ENCODE measurements at regions not wholly inside any gene's neighbourhood (a gene's known extent, or its start where the extent isn't known, plus 50 kb on each side); places are given as distances from the start of the nearest gene placed in this dataset.

- H3K9me3 ChIP-seq (replicated peaks; ENCODE audit: control insufficient read depth, insufficient read depth, low read depth, low read length): no peaks in the 10 kb centered on the region
- 23% methylated on average over 23 of the region's 23 CpGs for WGBS (ENCODE audit: insufficient coverage, low coverage, missing lambda C conversion rate)
- FAIRE-seq: no peak
- no TSS peak for BruUV-seq (replicated peaks)
- in situ Hi-C loops (cut with MboI): no loop called here
- no peak overlapping the region for H3K9ac ChIP-seq (ENCODE audit: insufficient read depth in 1 of 2, low read depth in 2 of 2, low read length in 2 of 2)
- ChIA-PET CTCF (ENCODE audit: low intra/inter-chr PET ratio) (no interaction called here), POLR2A (interaction anchor here (0.7 kb wide), 1 partner anchor 355 kb away, joined by 3 read pairs; no protein-coding TSS in a partner anchor)
- ATAC-seq: no peak
- H3K4me2 ChIP-seq (ENCODE audit: insufficient read depth, low read length): no peak overlapping the region
- no peaks in the 10 kb centered on the region for H3K79me2 ChIP-seq (ENCODE audit: control insufficient read depth, insufficient read depth, low read length)
- H2AFZ ChIP-seq (ENCODE audit: low read depth, low read length): no peak overlapping the region
- no peak for DNase-seq (ENCODE audit: extremely low read depth in 1 of 4, low spot score in 3 of 4)
- 0 out of 5 replicates have a peak, but pooled peaks cover 0 to 2% of the 10 kb centered on the region in 2 experiments for H3K4me1 ChIP-seq (replicated peaks in 1 of 2; ENCODE audit: control insufficient read depth in 2 of 2, insufficient read depth in 2 of 2, low read length in 2 of 2)
- H4K20me1 ChIP-seq (replicated peaks; ENCODE audit: control insufficient read depth, insufficient read depth, low read length): no peaks in the 10 kb centered on the region
- H3K9me1 ChIP-seq (ENCODE audit: control insufficient read depth, insufficient read depth, low read length): no peaks in the 10 kb centered on the region
- H3K4me3 ChIP-seq: no peak overlapping the region
- H3K27ac ChIP-seq (ENCODE audit: extremely low read depth, low read depth, low read length): no peak overlapping the region
- intact Hi-C loops (cut with micrococcal nuclease): no loop called here
- H3K36me3 ChIP-seq (ENCODE audit: control insufficient read depth, insufficient read depth, low read length): no peaks in the 10 kb centered on the region
- TF ChIP-seq NBN (IDR thresholded peaks at IDR 0.05; ENCODE audit: low read depth): no peak
- TF ChIP-seq TAF1 (IDR thresholded peaks at IDR 0.05; ENCODE audit: control insufficient read depth, extremely low read depth, insufficient read depth, low read length, severe bottlenecking): no peak
- TF ChIP-seq PATZ1 (CRISPR knock-in tag; IDR thresholded peaks at IDR 0.05; ENCODE audit: borderline replicate concordance): no peak
- no peak for TF ChIP-seq PHB2 (IDR thresholded peaks at IDR 0.05; ENCODE audit: low read depth)
- TF ChIP-seq SP2 (IDR thresholded peaks at IDR 0.05; ENCODE audit: extremely low read depth, low read depth, low read length, poor library complexity, severe bottlenecking): no peak
- TF ChIP-seq, protein P1, sequence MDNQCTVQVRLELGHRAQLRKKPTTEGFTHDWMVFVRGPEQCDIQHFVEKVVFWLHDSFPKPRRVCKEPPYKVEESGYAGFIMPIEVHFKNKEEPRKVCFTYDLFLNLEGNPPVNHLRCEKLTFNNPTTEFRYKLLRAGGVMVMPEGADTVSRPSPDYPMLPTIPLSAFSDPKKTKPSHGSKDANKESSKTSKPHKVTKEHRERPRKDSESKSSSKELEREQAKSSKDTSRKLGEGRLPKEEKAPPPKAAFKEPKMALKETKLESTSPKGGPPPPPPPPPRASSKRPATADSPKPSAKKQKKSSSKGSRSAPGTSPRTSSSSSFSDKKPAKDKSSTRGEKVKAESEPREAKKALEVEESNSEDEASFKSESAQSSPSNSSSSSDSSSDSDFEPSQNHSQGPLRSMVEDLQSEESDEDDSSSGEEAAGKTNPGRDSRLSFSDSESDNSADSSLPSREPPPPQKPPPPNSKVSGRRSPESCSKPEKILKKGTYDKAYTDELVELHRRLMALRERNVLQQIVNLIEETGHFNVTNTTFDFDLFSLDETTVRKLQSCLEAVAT (IDR thresholded peaks at IDR 0.05): no peak
- no peak for TF ChIP-seq BRD4 (IDR thresholded peaks at IDR 0.05)
- TF ChIP-seq ARID4B (CRISPR knock-in tag; IDR thresholded peaks at IDR 0.05): no peak
- no peak for TF ChIP-seq GTF2E2 (tag; IDR thresholded peaks at IDR 0.05)
- H3K27me3 ChIP-seq (ENCODE audit: control insufficient read depth in 2 of 2, insufficient read depth in 2 of 2, low read length in 2 of 2): peaks cover 28 to 64% of the 10 kb centered on the region in 2 experiments; a peak in 4 of 5 replicates
These were observed 250.6 kb downstream of the EIPR1 start for GRCh38 chr2:3126911-3127621.

All from K562 (cell line).